Ishikawa (cell line): ENCODE measurements at regions not wholly inside any gene's neighbourhood (a gene's known extent, or its start where the extent isn't known, plus 50 kb on each side); places are given as distances from the start of the nearest gene placed in this dataset.

Experiments
- CEBPB ChIP-seq: IDR thresholded peaks from 2 replicates; pipeline ENCODE4 v1.6.1; 2012
- CREB1 ChIP-seq: IDR thresholded peaks from 2 replicates; pipeline ENCODE4 v1.6.1; 2012; ENCODE audit warnings: low read depth
- EGR1 ChIP-seq: IDR thresholded peaks from 2 replicates; pipeline ENCODE4 v1.6.1; 2012
- EP300 ChIP-seq: IDR thresholded peaks from 2 replicates; pipeline ENCODE4 v1.6.1; 2012; ENCODE audit warnings: borderline replicate concordance
- RAD21 ChIP-seq: IDR thresholded peaks from 2 replicates; pipeline ENCODE4 v1.6.1; 2012; ENCODE audit warnings: low read depth
- TAF1 ChIP-seq: IDR thresholded peaks from 2 replicates; pipeline ENCODE4 v1.6.1; 2012; ENCODE audit warnings: low read depth, mild to moderate bottlenecking
- TCF12 ChIP-seq: IDR thresholded peaks from 2 replicates; pipeline ENCODE4 v1.6.1; 2012; ENCODE audit warnings: low read depth
- YY1 ChIP-seq: IDR thresholded peaks from 2 replicates; pipeline ENCODE4 v1.6.1; 2012; ENCODE audit warnings: low read depth
- ZBTB7A ChIP-seq: IDR thresholded peaks from 2 replicates; pipeline ENCODE4 v1.6.1; 2012; ENCODE audit warnings: low read depth
- TF ChIP-seq, protein P1 (sequence below): IDR thresholded peaks from 2 replicates; pipeline ENCODE4 v1.6.1; 2012
- TF ChIP-seq, protein P2 (sequence below): IDR thresholded peaks from 2 replicates; pipeline ENCODE4 v1.6.1; 2012; ENCODE audit warnings: low read depth, mild to moderate bottlenecking
- TF ChIP-seq, protein P3 (sequence below): IDR thresholded peaks from 2 replicates; pipeline ENCODE4 v1.6.1; 2012

DNA sequence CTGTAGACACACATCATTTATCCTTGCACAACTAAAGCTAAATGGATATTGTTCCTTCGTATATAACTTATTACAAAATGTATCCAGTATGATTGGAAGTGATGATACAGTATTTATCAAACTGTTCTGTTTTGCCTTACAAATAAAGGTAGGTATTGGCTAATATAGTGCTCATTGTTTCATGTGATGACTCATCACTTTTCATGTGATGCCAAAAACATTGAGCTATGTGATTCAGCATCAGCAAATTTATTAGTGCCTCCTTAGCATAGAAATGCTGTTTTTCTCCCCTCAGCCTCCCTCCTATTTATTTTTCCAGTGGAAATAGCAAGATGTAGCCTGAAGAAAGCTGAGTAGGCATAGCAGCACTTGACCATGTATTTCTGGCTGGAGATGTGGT is 228.6 kb upstream of the LYPLAL1 start:
- TF ChIP-seq ZBTB7A (no peak), TCF12 (no peak), EGR1 (no peak), RAD21 (no peak), CEBPB (no peak), EP300 (no peak), TAF1 (no peak), YY1 (no peak), CREB1 (no peak)
- TF ChIP-seq, protein P1, sequence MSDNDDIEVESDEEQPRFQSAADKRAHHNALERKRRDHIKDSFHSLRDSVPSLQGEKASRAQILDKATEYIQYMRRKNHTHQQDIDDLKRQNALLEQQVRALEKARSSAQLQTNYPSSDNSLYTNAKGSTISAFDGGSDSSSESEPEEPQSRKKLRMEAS, result no peak
- TF ChIP-seq, protein P2, sequence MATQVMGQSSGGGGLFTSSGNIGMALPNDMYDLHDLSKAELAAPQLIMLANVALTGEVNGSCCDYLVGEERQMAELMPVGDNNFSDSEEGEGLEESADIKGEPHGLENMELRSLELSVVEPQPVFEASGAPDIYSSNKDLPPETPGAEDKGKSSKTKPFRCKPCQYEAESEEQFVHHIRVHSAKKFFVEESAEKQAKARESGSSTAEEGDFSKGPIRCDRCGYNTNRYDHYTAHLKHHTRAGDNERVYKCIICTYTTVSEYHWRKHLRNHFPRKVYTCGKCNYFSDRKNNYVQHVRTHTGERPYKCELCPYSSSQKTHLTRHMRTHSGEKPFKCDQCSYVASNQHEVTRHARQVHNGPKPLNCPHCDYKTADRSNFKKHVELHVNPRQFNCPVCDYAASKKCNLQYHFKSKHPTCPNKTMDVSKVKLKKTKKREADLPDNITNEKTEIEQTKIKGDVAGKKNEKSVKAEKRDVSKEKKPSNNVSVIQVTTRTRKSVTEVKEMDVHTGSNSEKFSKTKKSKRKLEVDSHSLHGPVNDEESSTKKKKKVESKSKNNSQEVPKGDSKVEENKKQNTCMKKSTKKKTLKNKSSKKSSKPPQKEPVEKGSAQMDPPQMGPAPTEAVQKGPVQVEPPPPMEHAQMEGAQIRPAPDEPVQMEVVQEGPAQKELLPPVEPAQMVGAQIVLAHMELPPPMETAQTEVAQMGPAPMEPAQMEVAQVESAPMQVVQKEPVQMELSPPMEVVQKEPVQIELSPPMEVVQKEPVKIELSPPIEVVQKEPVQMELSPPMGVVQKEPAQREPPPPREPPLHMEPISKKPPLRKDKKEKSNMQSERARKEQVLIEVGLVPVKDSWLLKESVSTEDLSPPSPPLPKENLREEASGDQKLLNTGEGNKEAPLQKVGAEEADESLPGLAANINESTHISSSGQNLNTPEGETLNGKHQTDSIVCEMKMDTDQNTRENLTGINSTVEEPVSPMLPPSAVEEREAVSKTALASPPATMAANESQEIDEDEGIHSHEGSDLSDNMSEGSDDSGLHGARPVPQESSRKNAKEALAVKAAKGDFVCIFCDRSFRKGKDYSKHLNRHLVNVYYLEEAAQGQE, result no peak
- TF ChIP-seq, protein P3, sequence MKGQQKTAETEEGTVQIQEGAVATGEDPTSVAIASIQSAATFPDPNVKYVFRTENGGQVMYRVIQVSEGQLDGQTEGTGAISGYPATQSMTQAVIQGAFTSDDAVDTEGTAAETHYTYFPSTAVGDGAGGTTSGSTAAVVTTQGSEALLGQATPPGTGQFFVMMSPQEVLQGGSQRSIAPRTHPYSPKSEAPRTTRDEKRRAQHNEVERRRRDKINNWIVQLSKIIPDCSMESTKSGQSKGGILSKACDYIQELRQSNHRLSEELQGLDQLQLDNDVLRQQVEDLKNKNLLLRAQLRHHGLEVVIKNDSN, result no peak
